Smooth muscle cell (in vitro differentiated cells): ENCODE measurements at regions not wholly inside any gene's neighbourhood (a gene's known extent, or its start where the extent isn't known, plus 50 kb on each side); places are given as distances from the start of the nearest gene placed in this dataset. TPM values are rescaled to one million over a fixed set of nuclear protein-coding genes. Genes with fewer than 3 reads are reported as not detected.

Experiments used
- small RNA-seq: library from RNA; depleted of rRNA; stranded (forward); fragments of <200 nt; gene quantifications from one replicate; pipeline ENCODE3, GENCODE V24; 2014

Small RNA genes lying in the stretch of these regions (small RNA-seq; reads per million reads assigned to genes)
- gene AC022513.1 = not detected
